Keratinocyte (primary cell): ENCODE measurements at regions not wholly inside any gene's neighbourhood (a gene's known extent, or its start where the extent isn't known, plus 50 kb on each side); places are given as distances from the start of the nearest gene placed in this dataset.

ENCODE experiments used
- CTCF ChIP-seq, 3 experiments: IDR thresholded peaks in 1 of 3; conservative IDR thresholded peaks in 1 of 3; optimal IDR thresholded peaks in 1 of 3; 2 replicates in 2 of 3; 3 replicates in 1 of 3; pipeline versions ENCODE3 to v1.5.1; 2011; ENCODE audit warnings: low read length in 3 of 3, mild to moderate bottlenecking in 3 of 3, moderate library complexity in 2 of 3, control low read depth in 1 of 3, inconsistent platforms in 1 of 3; ENCODE audit not compliant: insufficient read depth in 2 of 3; ENCODE audit errors: extremely low read depth in 1 of 3
- EZH2 ChIP-seq: IDR thresholded peaks from one replicate; pipeline ENCODE4 v1.6.1; 2012; ENCODE audit warnings: inconsistent platforms, mild to moderate bottlenecking, low read length, moderate library complexity

- TF ChIP-seq CTCF (optimal IDR thresholded peaks at IDR 0.05 in 1 of 3, IDR thresholded peaks at IDR 0.05 in 1 of 3, conservative IDR thresholded peaks at IDR 0.05 in 1 of 3; ENCODE audit: extremely low read depth in 1 of 3, insufficient read depth in 2 of 3, low read length in 3 of 3) (no peak), EZH2 (no peak)
These were observed 437.0 kb downstream of the TMEM232 start for GRCh38 chr5:110289512-110289810.
